Vagina (tissue), 2 donors: ENCODE measurements at regions not wholly inside any gene's neighbourhood (a gene's known extent, or its start where the extent isn't known, plus 50 kb on each side); places are given as distances from the start of the nearest gene placed in this dataset.
A peak's percentile ranks its signal among the peaks of the same experiment; 100 is the strongest.

Experiments used
- DNase-seq, 2 donors: peaks; one replicate each; pipeline ENCODE4 v3.0.0-alpha.2; 2017; ENCODE audit errors: extremely low spot score in 2 of 2
- H3K27ac ChIP-seq: fragments of 200-600 bp; sonication (generic); one replicate; pipeline ENCODE4 v1.5.1; 2019
- H3K27me3 ChIP-seq: fragments of 200-600 bp; sonication (generic); one replicate; pipeline ENCODE4 v1.5.1; 2019
- H3K36me3 ChIP-seq, 2 donors: fragments of 200-600 bp; sonication (generic); one replicate each; pipeline ENCODE4 v1.5.1; 2017 to 2019
- H3K4me1 ChIP-seq: fragments of 200-600 bp; sonication (generic); one replicate; pipeline ENCODE4 v1.5.1; 2019
- H3K4me3 ChIP-seq, 2 donors: fragments of 200-600 bp; sonication (generic); 1 replicate in 1 of 2; 2 replicates in 1 of 2; pipeline ENCODE4 v1.5.1; 2016 to 2019
- H3K9me3 ChIP-seq: fragments of 200-600 bp; sonication (generic); one replicate; pipeline ENCODE4 v1.5.1; 2019
- CTCF ChIP-seq, 3 experiments: fragments of 450-650 bp in 2 of 3; fragments of 200-600 bp in 1 of 3; sonication (generic) in 1 of 3; IDR thresholded peaks; one replicate each; pipeline ENCODE4 v1.5.1; 2017 to 2019; ENCODE audit warnings: antibody characterized with exemption in 3 of 3, mild to moderate bottlenecking in 2 of 3, moderate library complexity in 2 of 3
- POLR2A ChIP-seq, 2 donors: fragments of 450-650 bp; IDR thresholded peaks; one replicate each; pipeline ENCODE4 v1.6.1; 2017; ENCODE audit warnings: antibody characterized with exemption in 2 of 2, mild to moderate bottlenecking in 2 of 2, moderate library complexity in 2 of 2
- POLR2AphosphoS5 ChIP-seq, 2 donors: sonication (generic); formaldehyde crosslinking; IDR thresholded peaks; one replicate each; pipeline ENCODE4 v1.9.0; 2017; ENCODE audit warnings: antibody characterized with exemption in 2 of 2, mild to moderate bottlenecking in 2 of 2, low read depth in 1 of 2; ENCODE audit not compliant: insufficient read depth in 1 of 2
- intact Hi-C: fragments of 100-400 bp; cut with DNase I; formaldehyde crosslinking; loops from one replicate; pipeline ENCODE4 v1.15.1; 2023

- H3K4me3 ChIP-seq = no peak overlapping the region
- TF ChIP-seq POLR2A (IDR thresholded peaks at IDR 0.05) = no peak
- no peak for TF ChIP-seq POLR2AphosphoS5 (IDR thresholded peaks at IDR 0.05; ENCODE audit: insufficient read depth in 1 of 2, low read depth in 1 of 2)
- TF ChIP-seq CTCF (IDR thresholded peaks at IDR 0.05) = no peak
- intact Hi-C loops = no loop called here
- H3K27ac ChIP-seq = no peak overlapping the region
- peaks cover 10% of the 10 kb centered on the region for H3K4me1 ChIP-seq
- peak in 1 of 2 donors; percentile 77 for DNase-seq
- no peaks in the 10 kb centered on the region for H3K9me3 ChIP-seq
- no peaks in the 10 kb centered on the region for H3K27me3 ChIP-seq
- H3K36me3 ChIP-seq = no peaks in the 10 kb centered on the region
Measured at GRCh38 chr5:1966461-1966860, 83.7 kb upstream of the IRX4 start.

DNA sequence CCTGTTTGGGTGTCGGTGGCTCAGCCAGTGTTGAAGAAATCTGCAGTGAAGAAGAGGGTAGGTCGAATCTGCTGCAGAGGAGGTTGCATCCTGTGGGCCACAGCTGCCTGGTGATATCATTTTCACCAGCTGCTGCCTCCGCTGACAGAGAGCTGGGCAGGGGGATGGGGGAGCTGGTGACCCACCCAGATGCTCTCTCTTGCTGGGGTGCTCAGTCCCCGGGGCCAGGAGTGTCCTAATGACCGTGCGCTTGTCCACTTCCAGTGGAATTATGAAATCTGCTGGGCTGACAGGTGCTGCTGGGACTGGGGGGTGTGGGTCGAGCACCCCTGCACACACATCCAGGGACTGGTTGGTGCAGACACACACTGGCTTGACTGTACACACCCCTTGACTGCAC is 83.2 kb upstream of the IRX4 start:
- H3K9me3 ChIP-seq = no peaks in the 10 kb centered on the region
- no peak for DNase-seq
- TF ChIP-seq POLR2A (IDR thresholded peaks at IDR 0.05) = no peak
- TF ChIP-seq POLR2AphosphoS5 (IDR thresholded peaks at IDR 0.05; ENCODE audit: insufficient read depth in 1 of 2, low read depth in 1 of 2) = no peak
- TF ChIP-seq CTCF (IDR thresholded peaks at IDR 0.05) = no peak
- no peak overlapping the region for H3K27ac ChIP-seq
- intact Hi-C loops = no loop called here
- H3K4me1 ChIP-seq = peaks cover 8% of the 10 kb centered on the region
- H3K4me3 ChIP-seq = no peak overlapping the region
- no peaks in the 10 kb centered on the region for H3K27me3 ChIP-seq
- no peaks in the 10 kb centered on the region for H3K36me3 ChIP-seq

DNA sequence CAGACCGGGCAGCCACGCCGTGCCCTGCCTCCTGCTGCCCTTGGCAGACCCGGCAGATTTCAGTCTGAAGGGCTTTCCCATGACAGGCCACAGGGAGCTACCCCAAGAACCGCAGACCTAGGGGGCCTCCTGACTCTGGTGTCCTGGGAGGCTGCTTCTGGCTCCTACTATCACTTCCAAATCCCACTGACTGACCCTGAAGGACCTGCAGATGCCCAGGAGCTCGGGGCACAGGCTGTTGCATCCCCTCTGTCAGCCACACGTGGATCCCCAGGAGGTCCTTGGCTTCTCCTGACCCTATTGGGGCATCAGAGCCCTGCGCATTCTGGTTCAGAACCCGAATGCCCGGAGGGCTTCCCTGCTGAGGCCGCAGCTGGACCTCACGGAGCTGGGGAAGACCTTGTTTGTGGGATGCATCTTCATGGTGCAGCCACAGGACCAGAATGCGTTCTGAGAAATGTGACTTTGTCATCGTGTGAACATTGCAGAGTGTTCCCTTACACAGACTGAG is 81.3 kb upstream of the IRX4 start:
- Histone ChIP-seq H3K4me3 (no peak overlapping the region), H3K4me1 (peaks cover 8% of the 10 kb centered on the region), H3K27ac (peak overlapping the region; percentile 74), H3K36me3 (no peaks in the 10 kb centered on the region), H3K9me3 (no peaks in the 10 kb centered on the region), H3K27me3 (no peaks in the 10 kb centered on the region)
- TF ChIP-seq CTCF (IDR thresholded peaks at IDR 0.05) (no peak), POLR2AphosphoS5 (IDR thresholded peaks at IDR 0.05; ENCODE audit: insufficient read depth in 1 of 2, low read depth in 1 of 2) (no peak), POLR2A (IDR thresholded peaks at IDR 0.05) (no peak)
- intact Hi-C loops = no loop called here
- peak; percentile 81 to 84 for DNase-seq

DNA sequence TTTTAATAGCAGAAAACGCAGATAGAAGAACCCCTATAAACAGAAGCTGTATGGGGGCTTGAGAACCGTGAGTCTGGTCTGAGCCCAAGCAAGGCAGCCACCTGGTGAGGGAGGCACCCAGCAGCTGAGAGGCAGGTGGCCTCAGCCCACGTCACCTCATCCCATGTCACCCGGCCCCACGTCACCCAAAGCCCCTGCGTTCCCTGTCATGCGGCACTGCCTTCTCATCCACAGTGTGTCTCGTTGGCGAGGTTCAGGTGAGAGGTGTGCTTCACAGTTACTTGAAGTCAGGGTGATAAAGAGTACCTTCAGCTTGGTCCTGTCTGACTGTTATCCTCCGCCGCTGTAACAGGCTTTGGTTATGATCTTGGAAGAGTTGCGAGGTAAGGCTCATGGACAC is 80.6 kb upstream of the IRX4 start:
- TF ChIP-seq CTCF (IDR thresholded peaks at IDR 0.05) = no peak
- TF ChIP-seq POLR2A (IDR thresholded peaks at IDR 0.05) = no peak
- no peak for TF ChIP-seq POLR2AphosphoS5 (IDR thresholded peaks at IDR 0.05; ENCODE audit: insufficient read depth in 1 of 2, low read depth in 1 of 2)
- no peak overlapping the region for H3K4me3 ChIP-seq
- H3K9me3 ChIP-seq = no peaks in the 10 kb centered on the region
- intact Hi-C loops = no loop called here
- H3K27me3 ChIP-seq = no peaks in the 10 kb centered on the region
- H3K36me3 ChIP-seq = no peaks in the 10 kb centered on the region
- peaks cover 8% of the 10 kb centered on the region for H3K4me1 ChIP-seq
- peak overlapping the region; percentile 74 for H3K27ac ChIP-seq
- peak; percentile 70 to 86 for DNase-seq

DNA sequence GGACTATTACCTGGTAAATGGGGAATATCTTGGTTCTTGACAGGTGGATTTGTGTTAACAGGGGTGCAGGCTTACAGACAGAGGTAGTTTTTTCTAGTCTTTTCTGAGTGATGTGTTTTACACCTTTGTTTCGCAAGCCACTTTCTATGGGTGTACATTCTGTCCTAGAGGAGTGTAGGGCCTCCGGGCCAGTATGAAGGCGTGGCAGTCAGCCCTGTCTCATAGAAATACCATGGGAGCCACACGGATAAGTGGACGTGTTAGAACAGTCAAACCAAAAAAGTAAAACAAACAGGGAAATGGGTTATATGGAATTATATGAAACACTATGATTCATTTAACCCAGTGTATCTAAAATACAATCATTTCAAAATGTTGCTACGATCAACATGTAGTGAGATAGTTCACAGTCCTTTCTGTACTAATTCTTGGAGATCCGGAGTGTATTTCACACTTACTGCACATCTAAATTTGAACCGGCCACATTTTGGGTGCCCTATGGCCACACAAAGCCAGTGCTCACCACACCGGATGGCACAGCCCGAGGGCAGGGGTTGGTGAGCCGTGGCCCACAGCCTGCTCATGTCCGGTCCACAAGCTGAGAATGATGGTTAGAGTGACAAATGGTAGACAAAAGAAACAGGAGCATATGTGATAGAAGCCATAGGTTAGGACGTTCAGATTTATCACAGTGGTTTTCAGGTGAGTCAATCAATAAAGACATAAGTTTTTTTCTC is 80.1 kb upstream of the IRX4 start:
- intact Hi-C loops = no loop called here
- H3K27ac ChIP-seq = peak overlapping the region; percentile 74
- no peaks in the 10 kb centered on the region for H3K9me3 ChIP-seq
- TF ChIP-seq POLR2AphosphoS5 (IDR thresholded peaks at IDR 0.05; ENCODE audit: insufficient read depth in 1 of 2, low read depth in 1 of 2) (peak in 1 of 2 donors; percentile 91), POLR2A (IDR thresholded peaks at IDR 0.05) (no peak), CTCF (IDR thresholded peaks at IDR 0.05) (no peak)
- H3K4me1 ChIP-seq = peaks cover 8% of the 10 kb centered on the region
- no peak overlapping the region for H3K4me3 ChIP-seq
- H3K27me3 ChIP-seq = no peaks in the 10 kb centered on the region
- no peaks in the 10 kb centered on the region for H3K36me3 ChIP-seq
- DNase-seq = peak; percentile 55 to 85
